Stimulated activated CD4-positive, alpha-beta T cell treated with anti-CD3 and anti-CD28 coated beads, Interleukin-15, amount 100 ng/mL, for 24 hours (primary cell): ENCODE measurements at regions not wholly inside any gene's neighbourhood (a gene's known extent, or its start where the extent isn't known, plus 50 kb on each side); places are given as distances from the start of the nearest gene placed in this dataset.

Experiments
- DNase-seq: peaks from one replicate; pipeline ENCODE4 v3.0.0-alpha.2; 2020

DNA sequence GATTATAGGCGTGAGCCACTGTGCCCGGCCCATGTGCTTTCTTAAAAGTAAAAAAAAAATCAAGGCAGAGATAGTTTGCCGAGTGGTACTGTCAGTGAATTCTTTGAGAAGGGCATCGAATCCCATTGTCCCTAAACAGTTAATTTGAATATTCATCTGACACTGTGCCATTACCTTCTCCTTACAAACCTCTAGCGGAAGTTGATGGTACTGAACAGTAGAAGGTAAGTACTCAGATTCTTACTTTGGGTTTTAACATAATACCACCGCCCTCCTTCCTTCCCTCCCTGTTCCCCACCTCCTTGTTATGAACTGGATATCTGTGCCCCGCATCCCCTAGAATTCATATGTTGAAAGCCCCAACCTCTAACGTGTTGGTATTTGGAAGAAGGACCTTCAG lies 58.2 kb upstream of the CLMP start:
- DNase-seq, result no peak

DNA sequence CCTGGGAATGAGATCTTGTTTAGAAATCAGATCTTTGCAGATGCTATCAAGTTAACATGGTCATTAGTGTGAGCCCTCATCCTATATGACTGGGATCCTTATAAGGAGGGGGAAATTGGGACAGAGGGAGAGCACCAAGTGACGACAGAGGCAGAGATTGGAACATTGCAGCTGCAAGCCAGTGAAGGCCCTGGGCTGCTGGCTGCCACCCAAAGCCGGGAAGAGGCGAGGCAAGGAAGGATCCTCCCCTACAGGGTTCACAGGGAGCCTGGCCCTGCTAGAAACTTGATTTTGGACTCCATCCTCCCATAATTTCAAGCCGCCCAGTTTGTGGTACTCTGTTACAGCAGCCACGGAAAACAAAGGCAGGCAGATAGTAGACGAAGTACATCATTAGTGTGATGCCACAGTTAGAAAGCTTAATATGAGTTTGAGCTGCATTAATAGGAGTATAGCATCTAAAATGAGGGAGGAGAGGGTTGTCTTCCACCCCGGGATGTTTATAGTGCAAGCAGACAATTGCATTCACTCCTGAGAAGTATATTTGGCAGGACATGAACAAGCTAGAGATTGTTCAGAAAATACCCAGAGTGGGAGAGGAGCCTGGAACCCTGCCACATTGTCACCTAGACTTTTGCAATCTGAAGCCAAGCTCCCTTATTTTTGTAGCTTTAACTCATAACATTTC lies 56.8 kb upstream of the CLMP start:
- no peak for DNase-seq

DNA sequence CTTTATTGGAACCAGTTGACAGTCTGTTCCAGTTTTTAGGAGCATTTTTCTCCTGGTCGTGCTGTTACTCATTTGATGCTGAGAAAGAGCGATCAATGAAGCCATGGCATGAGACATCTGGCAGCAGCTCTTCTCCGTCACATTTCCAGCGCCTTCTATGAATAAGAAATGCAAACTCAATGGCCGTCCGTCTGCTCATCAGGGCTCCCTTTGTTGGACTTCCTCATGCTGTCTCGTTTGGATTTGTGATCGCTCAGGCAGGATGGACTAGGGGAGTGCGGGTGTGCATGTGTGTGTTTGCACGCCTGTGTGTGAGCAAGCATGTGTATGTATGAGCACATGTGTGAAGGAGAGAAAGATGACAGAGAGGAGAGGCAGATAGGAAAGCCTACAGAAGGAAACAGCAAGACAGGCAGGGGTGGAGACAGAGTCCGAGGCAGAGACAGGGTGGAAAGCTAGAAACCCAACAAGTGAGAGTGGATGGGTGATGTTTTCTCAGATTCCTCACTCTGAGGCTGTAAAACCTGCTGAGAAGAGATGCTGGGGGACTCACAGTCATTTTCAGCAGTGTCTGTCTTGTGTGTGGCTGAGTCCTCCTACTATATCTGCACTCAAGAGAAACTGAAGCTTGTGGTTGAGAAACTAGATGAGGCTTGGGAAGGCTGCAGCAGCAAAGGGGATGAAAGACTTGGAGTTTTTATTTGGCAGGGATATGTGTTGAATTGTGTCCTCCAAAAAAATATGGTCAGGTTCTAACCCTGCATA lies 56.0 kb upstream of the CLMP start:
- DNase-seq, result no peak

DNA sequence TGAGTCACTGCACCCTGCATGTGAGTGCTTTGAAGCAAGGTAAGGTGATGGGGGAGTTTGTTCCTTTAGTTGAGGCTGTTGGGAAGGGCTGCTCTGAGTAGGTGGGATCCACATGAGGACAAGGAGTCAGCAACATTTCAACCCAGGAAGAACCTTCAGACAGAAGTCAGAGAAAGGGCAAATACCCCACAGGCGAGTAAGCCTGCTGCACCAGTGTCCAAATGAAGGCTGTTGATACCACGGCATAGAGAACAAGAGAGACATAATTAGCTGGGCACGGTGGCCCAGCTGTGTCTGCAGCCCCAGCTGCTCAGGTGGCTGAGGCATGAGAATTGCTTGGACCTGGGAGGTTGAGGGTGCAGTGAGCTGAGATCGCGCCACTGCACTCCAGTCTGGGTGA lies 54.3 kb upstream of the CLMP start:
- no peak for DNase-seq

DNA sequence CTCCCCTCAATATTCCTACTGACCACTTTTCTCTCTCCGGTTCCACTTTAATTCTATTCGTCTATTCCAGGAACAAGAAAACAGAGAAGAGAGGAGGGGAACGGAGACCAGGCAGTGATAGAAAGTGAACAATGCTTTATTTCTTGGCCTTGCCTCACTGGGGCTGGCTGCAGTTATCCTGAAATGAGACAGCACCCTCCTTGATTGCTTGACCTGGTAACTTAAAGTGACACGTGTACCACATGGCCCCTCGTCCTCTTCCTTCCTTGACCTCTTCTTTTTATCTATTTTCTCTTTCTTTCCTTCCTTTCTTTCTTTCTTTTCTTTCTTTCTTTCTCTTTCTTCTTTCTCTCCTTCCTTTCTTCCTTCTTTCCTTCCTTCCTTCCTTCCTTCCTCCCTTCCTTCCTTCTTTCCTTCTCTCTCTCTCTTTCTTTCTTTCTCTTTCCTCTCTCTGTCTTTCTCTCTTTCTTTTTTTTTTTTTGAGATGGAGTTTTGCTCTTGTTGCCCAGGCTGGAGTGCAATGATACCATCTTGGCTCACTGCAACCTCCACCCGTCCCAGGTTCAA lies 52.8 kb upstream of the CLMP start:
- no peak for DNase-seq

DNA sequence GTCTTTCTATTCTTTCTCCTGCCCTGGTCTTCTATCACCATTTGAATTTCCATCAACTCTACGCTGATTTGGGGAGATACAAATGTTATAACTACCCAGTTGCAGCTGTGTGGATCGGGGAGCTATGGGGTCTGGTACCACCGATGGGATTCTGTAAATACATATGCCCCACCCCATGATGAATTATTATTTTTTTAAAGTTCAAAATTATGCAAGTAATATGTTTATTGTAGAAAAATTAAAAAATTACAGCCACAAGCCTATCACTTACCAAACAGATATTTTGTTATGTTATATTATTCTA lies 52.4 kb upstream of the CLMP start:
- no peak for DNase-seq

DNA sequence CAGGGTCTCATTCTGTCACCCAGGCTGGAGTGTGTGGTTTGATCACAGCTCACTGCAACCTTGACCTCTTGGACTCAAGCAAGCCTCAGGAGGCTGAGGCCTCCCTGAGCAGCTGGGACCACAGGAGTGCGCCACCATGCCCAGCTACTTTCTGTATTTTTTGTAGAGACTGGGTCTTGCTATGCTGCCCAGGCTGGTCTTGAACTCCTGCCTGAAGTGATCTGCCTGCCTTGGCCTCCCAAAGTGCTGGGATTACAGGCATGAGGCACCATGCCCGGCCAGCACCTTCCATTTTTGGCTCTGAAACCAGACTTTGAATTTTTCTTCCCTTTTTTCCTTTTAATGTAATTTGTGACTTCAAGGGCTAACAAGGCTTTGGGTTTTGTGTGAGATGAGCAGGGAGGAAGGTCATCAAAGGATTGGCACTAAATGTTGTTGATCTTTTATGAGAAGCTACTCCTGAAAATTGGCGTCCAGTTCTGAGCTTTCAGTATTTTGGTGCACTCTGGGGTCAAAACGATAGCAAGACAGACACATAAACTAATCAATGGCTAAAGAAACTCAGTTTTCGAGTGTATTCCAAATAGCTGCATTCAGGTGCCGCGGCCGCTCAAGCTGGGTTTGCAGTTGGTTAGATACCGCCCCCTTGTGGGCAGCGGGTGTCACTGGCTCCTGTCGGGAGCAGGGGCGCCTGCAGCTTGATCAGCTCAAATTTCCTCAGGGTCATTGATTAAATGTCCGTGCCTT lies 51.9 kb upstream of the CLMP start:
- DNase-seq, result peak; percentile 88

DNA sequence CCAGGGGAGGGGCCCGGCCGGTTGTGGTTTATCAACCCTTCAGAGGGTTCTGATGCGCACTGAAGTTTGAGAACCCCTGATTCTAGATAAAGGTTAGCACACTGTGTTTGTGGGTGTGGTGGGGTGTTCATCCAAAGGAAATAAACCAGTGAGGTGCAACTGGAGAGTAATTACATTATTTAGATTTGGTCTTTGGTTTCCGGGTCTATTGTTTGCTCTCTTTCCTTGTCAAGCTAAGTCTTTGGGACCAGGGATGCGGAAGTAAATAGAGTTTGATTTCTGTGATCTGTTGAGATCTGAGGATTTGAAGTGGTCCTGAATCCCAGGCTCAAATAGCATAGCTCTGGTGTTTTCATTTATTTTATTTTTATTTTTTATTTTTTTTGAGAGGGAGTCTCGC lies 50.5 kb upstream of the CLMP start:
- DNase-seq, result no peak
